SK-N-SH (cell line): ENCODE measurements at regions not wholly inside any gene's neighbourhood (a gene's known extent, or its start where the extent isn't known, plus 50 kb on each side); places are given as distances from the start of the nearest gene placed in this dataset.

Source experiments
- EZH2phosphoT487 ChIP-seq: fragments of 200-600 bp; sonication (generic); IDR thresholded peaks from 2 replicates; pipeline ENCODE4 v1.6.1; 2017; ENCODE audit warnings: low read depth, mixed run types, mild to moderate bottlenecking, antibody characterized with exemption, moderate library complexity, borderline replicate concordance
- FOSL2 ChIP-seq: IDR thresholded peaks from 2 replicates; pipeline ENCODE4 v1.4.0; 2012; ENCODE audit warnings: low read depth, mild to moderate bottlenecking, moderate library complexity, borderline replicate concordance
- GABPA ChIP-seq: IDR thresholded peaks from 2 replicates; pipeline ENCODE4 v1.4.0; 2012; ENCODE audit warnings: low read depth, mild to moderate bottlenecking
- POLR2AphosphoS5 ChIP-seq: IDR thresholded peaks from 2 replicates; pipeline ENCODE4 v1.6.1; 2012; ENCODE audit warnings: low read depth, low read length
- USF1 ChIP-seq: IDR thresholded peaks from 2 replicates; pipeline ENCODE4 v1.4.0; 2012; ENCODE audit warnings: low read depth, borderline replicate concordance
- TF ChIP-seq, protein P1 (sequence below): fragments of 200-600 bp; sonication (generic); IDR thresholded peaks from 2 replicates; pipeline ENCODE4 v1.6.1; 2017; ENCODE audit warnings: antibody characterized with exemption, mild to moderate bottlenecking, moderate library complexity

- TF ChIP-seq EZH2phosphoT487, result no peak
- TF ChIP-seq, protein P1, sequence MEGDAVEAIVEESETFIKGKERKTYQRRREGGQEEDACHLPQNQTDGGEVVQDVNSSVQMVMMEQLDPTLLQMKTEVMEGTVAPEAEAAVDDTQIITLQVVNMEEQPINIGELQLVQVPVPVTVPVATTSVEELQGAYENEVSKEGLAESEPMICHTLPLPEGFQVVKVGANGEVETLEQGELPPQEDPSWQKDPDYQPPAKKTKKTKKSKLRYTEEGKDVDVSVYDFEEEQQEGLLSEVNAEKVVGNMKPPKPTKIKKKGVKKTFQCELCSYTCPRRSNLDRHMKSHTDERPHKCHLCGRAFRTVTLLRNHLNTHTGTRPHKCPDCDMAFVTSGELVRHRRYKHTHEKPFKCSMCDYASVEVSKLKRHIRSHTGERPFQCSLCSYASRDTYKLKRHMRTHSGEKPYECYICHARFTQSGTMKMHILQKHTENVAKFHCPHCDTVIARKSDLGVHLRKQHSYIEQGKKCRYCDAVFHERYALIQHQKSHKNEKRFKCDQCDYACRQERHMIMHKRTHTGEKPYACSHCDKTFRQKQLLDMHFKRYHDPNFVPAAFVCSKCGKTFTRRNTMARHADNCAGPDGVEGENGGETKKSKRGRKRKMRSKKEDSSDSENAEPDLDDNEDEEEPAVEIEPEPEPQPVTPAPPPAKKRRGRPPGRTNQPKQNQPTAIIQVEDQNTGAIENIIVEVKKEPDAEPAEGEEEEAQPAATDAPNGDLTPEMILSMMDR, result no peak
- no peak for TF ChIP-seq USF1
- no peak for TF ChIP-seq FOSL2
- no peak for TF ChIP-seq GABPA
- TF ChIP-seq POLR2AphosphoS5, result no peak
These were observed 1386.5 kb downstream of the RPIA start for GRCh38 chr2:90077948-90078347.
